GM06990 (cell line): ENCODE measurements at regions not wholly inside any gene's neighbourhood (a gene's known extent, or its start where the extent isn't known, plus 50 kb on each side); places are given as distances from the start of the nearest gene placed in this dataset.

Source experiments
- DNase-seq: peaks from one replicate; pipeline ENCODE4 v3.0.0-alpha.2; 2011; ENCODE audit not compliant: insufficient read length; ENCODE audit errors: extremely low read depth
- H3K27me3 ChIP-seq: replicated peaks from 2 replicates; pipeline ENCODE4 v1.6.0; 2011; ENCODE audit warnings: low read length; ENCODE audit not compliant: control insufficient read depth, insufficient read depth
- H3K36me3 ChIP-seq: 2 replicates; pipeline ENCODE4 v1.5.1; 2011; ENCODE audit warnings: low read length; ENCODE audit not compliant: control insufficient read depth, insufficient read depth
- H3K4me3 ChIP-seq: replicated peaks from 2 replicates; pipeline ENCODE4 v1.5.1; 2011; ENCODE audit warnings: low read depth, mild to moderate bottlenecking, control low read depth, low read length
- CTCF ChIP-seq: IDR thresholded peaks from 2 replicates; pipeline ENCODE4 v1.5.1; 2011; ENCODE audit warnings: low read length, control low read depth, mild to moderate bottlenecking, inconsistent platforms; ENCODE audit not compliant: insufficient read depth, poor library complexity, severe bottlenecking

DNA sequence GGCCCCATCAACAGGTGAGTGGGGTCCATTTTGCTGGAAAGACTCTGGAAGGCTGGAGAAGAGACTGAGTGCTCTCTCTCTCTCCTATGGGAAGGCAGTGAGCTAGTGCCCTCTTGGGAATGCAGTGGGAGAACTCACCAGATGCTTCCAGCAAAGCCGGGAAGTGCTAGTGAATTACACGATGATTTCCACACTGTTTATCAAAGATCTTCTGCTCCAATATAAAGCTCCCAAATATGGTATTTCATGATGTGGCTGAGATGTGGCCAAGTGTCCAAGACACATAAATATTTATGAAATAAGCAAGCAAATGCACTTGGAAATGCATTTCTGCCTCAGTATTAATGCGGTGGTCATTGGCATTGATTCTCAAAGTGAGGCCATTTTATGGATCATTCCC is 135.9 kb downstream of the VAPA start:
- Histone ChIP-seq H3K27me3 (no peaks in the 10 kb centered on the region; the same call in 1 of the 2 replicates), H3K4me3 (no peak overlapping the region), H3K36me3 (no peaks in the 10 kb centered on the region)
- TF ChIP-seq CTCF = no peak
- DNase-seq = no peak

DNA sequence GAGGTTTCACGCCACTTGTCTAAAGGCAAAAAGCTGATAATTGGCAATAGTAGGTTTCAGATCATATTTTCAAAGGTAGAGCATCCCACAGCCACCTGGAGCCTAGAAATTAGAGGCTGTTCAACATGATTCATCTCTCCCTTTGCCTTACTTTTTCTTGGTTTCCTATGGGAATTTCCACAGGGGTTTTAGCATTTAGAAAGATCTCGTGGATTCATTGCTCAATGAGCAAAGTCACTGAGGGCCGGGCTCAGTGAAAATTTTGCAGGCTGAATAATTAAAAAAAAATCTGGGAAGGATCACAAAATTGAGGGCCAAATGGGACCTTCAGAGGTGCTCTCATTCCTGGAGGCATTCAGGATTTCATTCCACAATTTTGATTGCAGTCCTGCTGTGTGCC is 137.1 kb downstream of the VAPA start:
- H3K36me3 ChIP-seq = no peaks in the 10 kb centered on the region
- no peaks in the 10 kb centered on the region; the same call in 1 of the 2 replicates for H3K27me3 ChIP-seq
- no peak for DNase-seq
- no peak for TF ChIP-seq CTCF
- H3K4me3 ChIP-seq = no peak overlapping the region

DNA sequence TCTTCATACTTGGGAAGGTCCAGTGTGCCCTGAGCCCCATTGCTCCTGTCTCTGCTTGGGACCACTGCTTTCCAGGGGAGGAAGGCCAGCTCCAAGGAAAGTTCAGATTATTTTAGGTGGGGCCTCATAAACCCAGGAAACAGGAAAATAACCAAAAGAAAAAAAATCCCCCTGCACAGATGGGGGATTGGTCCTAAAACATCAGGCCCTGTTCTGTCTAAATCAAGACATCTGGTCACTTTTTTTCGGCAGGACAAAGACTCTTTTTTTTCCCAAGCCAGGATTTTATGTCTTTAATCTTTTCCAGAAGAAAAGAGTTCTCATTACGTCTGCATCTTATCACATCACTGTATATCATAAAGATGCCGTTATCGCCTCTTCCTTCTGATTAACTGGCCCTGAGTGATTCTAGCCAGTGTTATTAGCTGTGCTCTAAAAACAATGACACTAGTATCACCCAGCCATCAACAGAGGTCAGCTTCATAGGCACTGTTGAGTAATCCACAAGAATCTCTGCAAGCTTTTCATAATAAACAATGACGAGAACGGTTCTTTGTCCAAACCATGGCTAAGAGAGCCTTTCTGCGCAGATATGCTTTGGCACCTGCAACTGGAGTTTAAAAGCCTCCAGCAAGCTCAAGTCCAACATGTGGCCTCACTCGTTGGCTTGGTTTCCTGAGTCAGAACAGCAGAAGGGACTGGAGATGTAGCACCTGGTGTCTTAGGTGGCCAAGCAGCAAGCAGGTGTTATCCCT is 138.2 kb downstream of the VAPA start:
- DNase-seq = no peak
- Histone ChIP-seq H3K36me3 (no peaks in the 10 kb centered on the region), H3K4me3 (no peak overlapping the region), H3K27me3 (no peaks in the 10 kb centered on the region)
- TF ChIP-seq CTCF = no peak

DNA sequence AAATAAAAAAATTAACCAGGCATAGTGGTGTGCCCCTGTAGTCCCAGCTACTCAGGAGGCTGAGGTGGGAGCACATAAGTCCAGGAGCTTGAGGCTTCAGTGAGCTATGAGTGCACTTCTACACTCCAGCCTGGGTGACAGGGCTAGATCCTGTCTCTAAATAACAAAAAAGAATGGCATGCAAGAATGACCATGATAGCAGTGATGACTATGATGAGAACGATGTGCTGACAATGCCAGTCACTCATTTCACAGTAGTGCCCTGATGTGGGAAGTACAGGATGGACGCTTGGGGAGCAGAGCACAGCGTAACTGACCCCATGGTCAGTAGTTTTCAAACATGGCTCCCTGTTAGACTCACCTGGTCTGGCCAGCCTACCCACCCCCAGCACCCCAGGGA is 139.1 kb downstream of the VAPA start:
- TF ChIP-seq CTCF = no peak
- Histone ChIP-seq H3K36me3 (no peaks in the 10 kb centered on the region), H3K4me3 (no peak overlapping the region), H3K27me3 (no peaks in the 10 kb centered on the region)
- DNase-seq = no peak

GRCh38 chr18:10053861-10054260 is 140.0 kb downstream of the VAPA start:
- no peak overlapping the region for H3K4me3 ChIP-seq
- DNase-seq = no peak
- H3K27me3 ChIP-seq = no peaks in the 10 kb centered on the region
- H3K36me3 ChIP-seq = no peaks in the 10 kb centered on the region
- TF ChIP-seq CTCF = no peak

- Histone ChIP-seq H3K36me3 (no peaks in the 10 kb centered on the region), H3K4me3 (no peak overlapping the region), H3K27me3 (no peaks in the 10 kb centered on the region)
- no peak for TF ChIP-seq CTCF
- no peak for DNase-seq
Observed at GRCh38 chr18:10054366-10054765, 140.6 kb downstream of the VAPA start.
